ENCODE measurements at regions not wholly inside any gene's neighbourhood (a gene's known extent, or its start where the extent isn't known, plus 50 kb on each side); places are given as distances from the start of the nearest gene placed in this dataset.

DNA sequence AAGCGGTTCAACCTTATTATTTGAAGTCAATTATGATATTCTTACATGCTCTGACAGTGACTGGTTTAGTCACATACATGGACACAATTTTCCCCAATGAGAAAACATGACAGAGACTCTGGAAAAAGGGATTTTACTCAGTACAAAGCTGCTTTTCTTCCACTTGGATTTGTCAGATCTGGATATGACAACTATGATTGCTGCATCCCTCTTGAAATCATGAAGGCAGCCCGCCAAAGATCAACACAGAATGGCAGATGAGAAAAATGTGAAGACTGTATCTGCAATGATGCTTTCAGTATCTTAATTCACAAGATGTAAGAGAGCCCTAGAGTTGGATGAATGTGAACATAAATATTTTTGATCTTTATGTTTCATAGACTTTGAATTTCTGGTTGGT, 439.6 kb downstream of the CDH8 start:
- Histone ChIP-seq H3K27ac (no peak overlapping the region), H3K36me3 (no peaks in the 10 kb centered on the region), H3K4me1 (ENCODE audit: insufficient read depth) (no peaks in the 10 kb centered on the region), H3K4me3 (no peak overlapping the region), H3K9me3 (no peaks in the 10 kb centered on the region), H3K27me3 (no peaks in the 10 kb centered on the region)
- TF ChIP-seq POLR2A (IDR thresholded peaks at IDR 0.05) = no peak
- TF ChIP-seq EP300 (IDR thresholded peaks at IDR 0.05) = no peak
- TF ChIP-seq, protein P1, sequence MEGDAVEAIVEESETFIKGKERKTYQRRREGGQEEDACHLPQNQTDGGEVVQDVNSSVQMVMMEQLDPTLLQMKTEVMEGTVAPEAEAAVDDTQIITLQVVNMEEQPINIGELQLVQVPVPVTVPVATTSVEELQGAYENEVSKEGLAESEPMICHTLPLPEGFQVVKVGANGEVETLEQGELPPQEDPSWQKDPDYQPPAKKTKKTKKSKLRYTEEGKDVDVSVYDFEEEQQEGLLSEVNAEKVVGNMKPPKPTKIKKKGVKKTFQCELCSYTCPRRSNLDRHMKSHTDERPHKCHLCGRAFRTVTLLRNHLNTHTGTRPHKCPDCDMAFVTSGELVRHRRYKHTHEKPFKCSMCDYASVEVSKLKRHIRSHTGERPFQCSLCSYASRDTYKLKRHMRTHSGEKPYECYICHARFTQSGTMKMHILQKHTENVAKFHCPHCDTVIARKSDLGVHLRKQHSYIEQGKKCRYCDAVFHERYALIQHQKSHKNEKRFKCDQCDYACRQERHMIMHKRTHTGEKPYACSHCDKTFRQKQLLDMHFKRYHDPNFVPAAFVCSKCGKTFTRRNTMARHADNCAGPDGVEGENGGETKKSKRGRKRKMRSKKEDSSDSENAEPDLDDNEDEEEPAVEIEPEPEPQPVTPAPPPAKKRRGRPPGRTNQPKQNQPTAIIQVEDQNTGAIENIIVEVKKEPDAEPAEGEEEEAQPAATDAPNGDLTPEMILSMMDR (IDR thresholded peaks at IDR 0.05) = no peak
- WGBS, 3 donors = 74 to 87% (median 79%) methylated on average over 2 of the region's 2 CpGs
- DNase-seq = no peak
- intact Hi-C loops (cut with DNase I) = no loop called here

DNA sequence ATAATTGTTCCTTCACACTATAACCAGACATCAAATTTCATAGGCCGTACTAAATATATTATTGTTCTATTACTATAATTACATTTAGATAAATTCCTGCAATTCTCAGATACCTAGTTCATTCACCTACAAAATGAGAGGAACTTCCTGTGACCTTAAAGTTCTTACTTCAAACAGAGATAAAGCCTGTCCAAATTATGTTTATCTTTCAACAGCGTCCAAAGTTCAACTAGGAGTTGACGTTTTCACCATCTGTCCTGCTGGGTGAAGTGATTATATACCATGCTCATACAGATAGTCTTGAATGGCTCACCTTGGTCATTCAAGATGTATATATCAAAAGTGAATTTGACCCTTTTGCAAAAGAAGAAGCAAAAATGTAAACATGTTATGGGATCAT, 440.6 kb downstream of the CDH8 start:
- Histone ChIP-seq H3K4me1 (ENCODE audit: insufficient read depth) (no peaks in the 10 kb centered on the region), H3K9me3 (no peaks in the 10 kb centered on the region), H3K27ac (no peak overlapping the region), H3K4me3 (no peak overlapping the region), H3K36me3 (no peaks in the 10 kb centered on the region), H3K27me3 (no peaks in the 10 kb centered on the region)
- 25 to 45% (median 32%) methylated on average over 3 of the region's 3 CpGs for WGBS, 3 donors
- intact Hi-C loops (cut with DNase I) = no loop called here
- DNase-seq = no peak
- TF ChIP-seq POLR2A (IDR thresholded peaks at IDR 0.05) = no peak
- no peak for TF ChIP-seq EP300 (IDR thresholded peaks at IDR 0.05)
- TF ChIP-seq, protein P1 (IDR thresholded peaks at IDR 0.05) = no peak

DNA sequence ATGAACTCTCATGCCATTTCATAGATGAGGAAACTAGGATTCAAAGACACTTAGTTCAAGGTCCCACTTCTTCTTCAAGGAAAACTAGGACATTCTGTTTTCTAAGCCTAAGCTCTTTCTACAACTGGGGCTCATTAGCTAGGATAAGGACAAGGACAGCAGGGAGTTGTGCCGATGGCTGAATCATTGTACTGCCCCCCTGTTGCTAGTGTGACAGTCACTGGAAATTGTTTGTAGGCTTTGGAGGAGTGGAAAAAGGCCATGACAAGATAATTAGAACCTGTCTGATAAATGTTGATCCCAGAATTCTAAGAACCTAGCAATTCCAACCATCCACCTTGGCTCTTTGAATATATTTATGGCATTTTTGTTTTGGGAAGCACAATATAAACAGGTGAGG, 445.7 kb downstream of the CDH8 start:
- TF ChIP-seq POLR2A (IDR thresholded peaks at IDR 0.05) (no peak), EP300 (IDR thresholded peaks at IDR 0.05) (no peak)
- TF ChIP-seq, protein P1 (IDR thresholded peaks at IDR 0.05) = no peak

DNA sequence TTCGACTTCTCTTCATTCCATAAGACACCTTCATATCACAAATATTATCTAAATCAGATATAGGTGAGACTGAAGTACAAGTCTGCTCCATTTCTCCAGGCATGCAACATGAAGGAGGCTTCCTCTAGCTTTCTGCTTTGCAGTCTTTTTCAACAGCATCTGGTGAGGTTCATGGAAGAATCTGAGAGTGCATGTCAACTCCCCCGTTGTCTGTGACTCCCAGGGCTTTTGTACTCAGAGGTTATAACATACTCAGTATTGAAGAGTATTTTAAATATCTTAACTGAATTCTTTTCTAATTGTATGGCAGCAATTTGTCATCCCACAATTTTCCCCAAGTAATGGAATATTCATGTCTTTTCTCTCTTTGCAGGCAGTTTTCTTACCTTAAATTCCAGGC, 448.7 kb downstream of the CDH8 start:
- no peak overlapping the region for H3K4me3 ChIP-seq
- no peaks in the 10 kb centered on the region for H3K36me3 ChIP-seq
- no peaks in the 10 kb centered on the region for H3K4me1 ChIP-seq (ENCODE audit: insufficient read depth)
- H3K27ac ChIP-seq = no peak overlapping the region
- intact Hi-C loops (cut with DNase I) = no loop called here
- DNase-seq = no peak
- no peaks in the 10 kb centered on the region for H3K9me3 ChIP-seq
- no peaks in the 10 kb centered on the region for H3K27me3 ChIP-seq
- WGBS, 3 donors = 13 to 37% (median 22%) methylated on average over 2 of the region's 2 CpGs
- TF ChIP-seq EP300 (IDR thresholded peaks at IDR 0.05) = no peak
- TF ChIP-seq, protein P1 (IDR thresholded peaks at IDR 0.05) = no peak
- no peak for TF ChIP-seq POLR2A (IDR thresholded peaks at IDR 0.05)

More for the DNA sequence above, 445.7 kb downstream of the CDH8 start:
- DNase-seq = no peak
- H3K27ac ChIP-seq = no peak overlapping the region
- H3K36me3 ChIP-seq = no peaks in the 10 kb centered on the region
- intact Hi-C loops (cut with DNase I) = no loop called here
- H3K27me3 ChIP-seq = no peaks in the 10 kb centered on the region
- H3K9me3 ChIP-seq = no peaks in the 10 kb centered on the region
- 81 to 86% (median 85%) methylated on average over 1 of the region's 1 CpG for WGBS, 3 donors
- no peak overlapping the region for H3K4me3 ChIP-seq
- H3K4me1 ChIP-seq (ENCODE audit: insufficient read depth) = no peaks in the 10 kb centered on the region

Data from ovary (tissue), 7 donors.